SK-N-SH treated with all-trans-retinoic acid at 6 μM for 48 hours (cell line): ENCODE measurements at regions not wholly inside any gene's neighbourhood (a gene's known extent, or its start where the extent isn't known, plus 50 kb on each side); places are given as distances from the start of the nearest gene placed in this dataset.

Source experiments
- ATAC-seq: fragments of 200-7000 bp; cut with Tn5 transposase; 3 replicates; pipeline ENCODE4 v1.9.1; 2020; ENCODE audit warnings: mild to moderate bottlenecking, moderate library complexity
- ARNTL ChIP-seq: fragments of 450-650 bp; formaldehyde crosslinking; IDR thresholded peaks from 2 replicates; pipeline ENCODE4 v1.5.0; 2020; ENCODE audit warnings: low read depth, mild to moderate bottlenecking, moderate library complexity, borderline replicate concordance
- BACH2 ChIP-seq: fragments of 250-450 bp; sonication (Bioruptor Pico); IDR thresholded peaks from 2 replicates; pipeline ENCODE4 v1.9.0; 2021; ENCODE audit warnings: mild to moderate bottlenecking, borderline replicate concordance
- CSDC2 ChIP-seq: fragments of 250-450 bp; sonication (Bioruptor Pico); IDR thresholded peaks from 2 replicates; pipeline ENCODE4 v1.5.0; 2020; ENCODE audit warnings: mild to moderate bottlenecking, moderate library complexity
- ESRRG ChIP-seq: fragments of 250-450 bp; sonication (Bioruptor Pico); IDR thresholded peaks from 2 replicates; pipeline ENCODE4 v1.6.1; 2021; ENCODE audit warnings: mild to moderate bottlenecking
- GLIS3 ChIP-seq: fragments of 250-450 bp; sonication (Bioruptor Pico); IDR thresholded peaks from 2 replicates; pipeline ENCODE4 v1.5.0; 2020; ENCODE audit warnings: mild to moderate bottlenecking, moderate library complexity
- ISL1 ChIP-seq: fragments of 250-450 bp; sonication (Bioruptor Pico); IDR thresholded peaks from 2 replicates; pipeline ENCODE4 v2.1.2; 2022; ENCODE audit warnings: mild to moderate bottlenecking, moderate library complexity
- OSR1 ChIP-seq: fragments of 250-450 bp; sonication (Bioruptor Pico); IDR thresholded peaks from 2 replicates; pipeline ENCODE4 v1.8.0; 2022; ENCODE audit warnings: moderate library complexity, mild to moderate bottlenecking, inconsistent platforms
- PPARA ChIP-seq: fragments of 250-450 bp; sonication (Bioruptor Pico); IDR thresholded peaks from 2 replicates; pipeline ENCODE4 v1.5.0; 2020; ENCODE audit warnings: mild to moderate bottlenecking, borderline replicate concordance
- RARB ChIP-seq: fragments of 250-450 bp; sonication (Bioruptor Pico); IDR thresholded peaks from 2 replicates; pipeline ENCODE4 v1.8.0; 2021; ENCODE audit warnings: mild to moderate bottlenecking, moderate library complexity
- SNAI2 ChIP-seq: fragments of 250-450 bp; sonication (Bioruptor Pico); IDR thresholded peaks from 2 replicates; pipeline ENCODE4 v1.5.0; 2020; ENCODE audit warnings: mild to moderate bottlenecking, moderate library complexity
- TCF4 ChIP-seq: fragments of 250-450 bp; sonication (Bioruptor Pico); IDR thresholded peaks from 2 replicates; pipeline ENCODE4 v1.8.0; 2021; ENCODE audit warnings: mild to moderate bottlenecking, moderate library complexity, borderline replicate concordance
- TOX ChIP-seq: fragments of 250-450 bp; sonication (Bioruptor Pico); IDR thresholded peaks from 2 replicates; pipeline ENCODE4 v1.8.0; 2021; ENCODE audit warnings: mild to moderate bottlenecking, moderate library complexity, borderline replicate concordance
- ZC3H10 ChIP-seq: fragments of 250-450 bp; sonication (Bioruptor Pico); IDR thresholded peaks from 2 replicates; pipeline ENCODE4 v1.5.1; 2021; ENCODE audit warnings: mild to moderate bottlenecking, moderate library complexity
- ZFP3 ChIP-seq: fragments of 250-450 bp; sonication (Bioruptor Pico); IDR thresholded peaks from 2 replicates; pipeline ENCODE4 v1.5.0; 2020; ENCODE audit warnings: mild to moderate bottlenecking, moderate library complexity
- ZFP30 ChIP-seq: fragments of 450-650 bp; formaldehyde crosslinking; IDR thresholded peaks from 2 replicates; pipeline ENCODE4 v1.5.0; 2022; ENCODE audit warnings: mild to moderate bottlenecking, moderate library complexity
- ZNF565 ChIP-seq: fragments of 450-650 bp; formaldehyde crosslinking; conservative IDR thresholded peaks from 2 replicates; pipeline ENCODE4 v1.5.0; 2020; ENCODE audit warnings: low read depth, mild to moderate bottlenecking, moderate library complexity
- ZNF70 ChIP-seq: fragments of 450-650 bp; formaldehyde crosslinking; IDR thresholded peaks from 2 replicates; pipeline ENCODE4 v1.5.0; 2020; ENCODE audit warnings: mild to moderate bottlenecking, moderate library complexity
- ZNF8 ChIP-seq: fragments of 450-650 bp; formaldehyde crosslinking; IDR thresholded peaks from 2 replicates; pipeline ENCODE4 v1.5.0; 2020; ENCODE audit warnings: mild to moderate bottlenecking, moderate library complexity
- TF ChIP-seq, protein P1 (sequence below): fragments of 250-450 bp; sonication (Bioruptor Pico); IDR thresholded peaks from 2 replicates; pipeline ENCODE4 v1.5.1; 2021; ENCODE audit warnings: mild to moderate bottlenecking, moderate library complexity
- TF ChIP-seq, protein P2 (sequence below): fragments of 250-450 bp; sonication (Bioruptor Pico); IDR thresholded peaks from 2 replicates; pipeline ENCODE4 v1.8.0; 2020; ENCODE audit warnings: mild to moderate bottlenecking, moderate library complexity, borderline replicate concordance
- TF ChIP-seq, protein P3 (sequence below): fragments of 250-450 bp; sonication (Bioruptor Pico); IDR thresholded peaks from 2 replicates; pipeline ENCODE4 v1.8.0; 2021; ENCODE audit warnings: low read depth, mild to moderate bottlenecking, moderate library complexity, borderline replicate concordance
- TF ChIP-seq, protein P4 (sequence below): fragments of 250-450 bp; sonication (Bioruptor Pico); IDR thresholded peaks from 2 replicates; pipeline ENCODE4 v1.5.1; 2020; ENCODE audit warnings: low read depth, mild to moderate bottlenecking, moderate library complexity
- TF ChIP-seq, protein P5 (sequence below): fragments of 250-450 bp; sonication (Bioruptor Pico); IDR thresholded peaks from 2 replicates; pipeline ENCODE4 v1.5.0; 2020; ENCODE audit warnings: mild to moderate bottlenecking, moderate library complexity

DNA sequence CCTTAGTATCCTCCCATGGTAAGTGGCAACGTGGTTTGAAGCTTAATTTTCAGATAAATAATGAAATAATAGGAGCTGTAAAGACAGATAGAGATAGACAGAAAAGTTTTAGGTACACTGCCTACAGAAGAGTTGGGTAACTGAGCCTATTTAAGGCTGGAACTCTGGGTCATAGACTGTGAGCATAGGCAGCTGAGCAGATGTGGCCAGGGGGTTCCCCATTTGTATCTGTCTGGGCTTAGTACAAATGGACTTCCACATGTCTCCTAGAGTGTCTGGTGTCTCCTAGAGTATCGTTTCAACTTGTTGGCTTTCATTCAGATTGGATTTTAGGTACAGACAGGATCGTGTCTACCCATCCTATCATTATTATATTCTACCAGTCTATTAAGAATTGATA, 649.8 kb downstream of the DHX35 start:
- ATAC-seq: no peak
- TF ChIP-seq ZNF565 (no peak), ISL1 (no peak), SNAI2 (no peak), ARNTL (no peak), TCF4 (CRISPR knock-in tag) (no peak), OSR1 (CRISPR knock-in tag) (no peak)
- TF ChIP-seq, all 23 proteins: peak for 0

DNA sequence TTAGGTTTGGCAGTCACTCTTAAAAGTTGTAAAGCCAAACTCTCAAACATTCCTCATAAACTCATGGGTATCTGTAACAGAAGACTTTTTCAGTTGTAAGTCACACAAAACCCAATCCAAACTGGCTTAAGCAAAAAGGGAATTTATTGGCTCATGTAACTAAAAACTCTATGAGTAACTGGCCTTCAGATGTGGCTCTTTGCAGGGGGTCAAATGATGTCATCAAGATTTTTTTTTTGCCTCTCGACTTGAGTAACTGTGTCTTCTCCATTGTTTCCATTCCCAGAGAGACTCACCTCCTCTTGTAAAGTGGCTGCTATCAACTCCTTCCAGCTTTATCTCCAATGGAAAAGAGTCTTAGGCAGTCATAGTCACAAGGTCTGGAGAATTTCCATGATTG, 645.0 kb downstream of the DHX35 start:
- TF ChIP-seq BACH2 (CRISPR knock-in tag) (no peak), OSR1 (CRISPR knock-in tag) (no peak), SNAI2 (no peak), TOX (CRISPR knock-in tag) (no peak), PPARA (CRISPR knock-in tag) (no peak)
- TF ChIP-seq, protein P1, sequence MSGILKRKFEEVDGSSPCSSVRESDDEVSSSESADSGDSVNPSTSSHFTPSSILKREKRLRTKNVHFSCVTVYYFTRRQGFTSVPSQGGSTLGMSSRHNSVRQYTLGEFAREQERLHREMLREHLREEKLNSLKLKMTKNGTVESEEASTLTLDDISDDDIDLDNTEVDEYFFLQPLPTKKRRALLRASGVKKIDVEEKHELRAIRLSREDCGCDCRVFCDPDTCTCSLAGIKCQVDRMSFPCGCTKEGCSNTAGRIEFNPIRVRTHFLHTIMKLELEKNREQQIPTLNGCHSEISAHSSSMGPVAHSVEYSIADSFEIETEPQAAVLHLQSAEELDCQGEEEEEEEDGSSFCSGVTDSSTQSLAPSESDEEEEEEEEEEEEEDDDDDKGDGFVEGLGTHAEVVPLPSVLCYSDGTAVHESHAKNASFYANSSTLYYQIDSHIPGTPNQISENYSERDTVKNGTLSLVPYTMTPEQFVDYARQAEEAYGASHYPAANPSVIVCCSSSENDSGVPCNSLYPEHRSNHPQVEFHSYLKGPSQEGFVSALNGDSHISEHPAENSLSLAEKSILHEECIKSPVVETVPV (CRISPR knock-in tag): no peak
- no peak for ATAC-seq

DNA sequence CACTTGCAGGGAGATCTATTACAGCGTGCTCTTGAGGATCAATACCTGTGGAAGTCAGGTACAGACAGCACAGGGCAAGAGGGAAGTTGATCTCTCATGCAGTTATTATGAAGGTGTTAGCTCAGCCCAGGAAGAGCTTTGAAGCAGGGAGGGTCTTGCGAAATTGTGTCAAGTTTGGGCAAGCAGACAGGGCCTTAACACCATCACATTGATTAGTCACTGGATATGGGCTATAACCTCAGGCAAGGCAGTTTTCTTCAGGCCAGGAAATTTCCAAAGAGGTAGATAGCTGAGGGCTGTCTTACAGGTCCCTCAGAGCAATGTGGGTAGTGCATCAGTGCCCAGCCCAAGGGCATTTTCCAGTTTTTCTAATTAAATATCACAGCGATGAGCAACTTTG, 643.8 kb downstream of the DHX35 start:
- TF ChIP-seq ARNTL: no peak
- no peak for TF ChIP-seq OSR1 (CRISPR knock-in tag)
- TF ChIP-seq, protein P2, sequence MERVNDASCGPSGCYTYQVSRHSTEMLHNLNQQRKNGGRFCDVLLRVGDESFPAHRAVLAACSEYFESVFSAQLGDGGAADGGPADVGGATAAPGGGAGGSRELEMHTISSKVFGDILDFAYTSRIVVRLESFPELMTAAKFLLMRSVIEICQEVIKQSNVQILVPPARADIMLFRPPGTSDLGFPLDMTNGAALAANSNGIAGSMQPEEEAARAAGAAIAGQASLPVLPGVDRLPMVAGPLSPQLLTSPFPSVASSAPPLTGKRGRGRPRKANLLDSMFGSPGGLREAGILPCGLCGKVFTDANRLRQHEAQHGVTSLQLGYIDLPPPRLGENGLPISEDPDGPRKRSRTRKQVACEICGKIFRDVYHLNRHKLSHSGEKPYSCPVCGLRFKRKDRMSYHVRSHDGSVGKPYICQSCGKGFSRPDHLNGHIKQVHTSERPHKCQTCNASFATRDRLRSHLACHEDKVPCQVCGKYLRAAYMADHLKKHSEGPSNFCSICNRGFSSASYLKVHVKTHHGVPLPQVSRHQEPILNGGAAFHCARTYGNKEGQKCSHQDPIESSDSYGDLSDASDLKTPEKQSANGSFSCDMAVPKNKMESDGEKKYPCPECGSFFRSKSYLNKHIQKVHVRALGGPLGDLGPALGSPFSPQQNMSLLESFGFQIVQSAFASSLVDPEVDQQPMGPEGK (CRISPR knock-in tag): no peak
- TF ChIP-seq TOX (CRISPR knock-in tag): no peak
- no peak for TF ChIP-seq ZC3H10 (CRISPR knock-in tag)
- TF ChIP-seq BACH2 (CRISPR knock-in tag): no peak
- no peak for TF ChIP-seq ESRRG
- TF ChIP-seq ISL1: no peak
- TF ChIP-seq ZFP3: no peak
- no peak for TF ChIP-seq RARB (CRISPR knock-in tag)
- TF ChIP-seq, protein P1 (CRISPR knock-in tag): no peak
- no peak for TF ChIP-seq ZNF565
- no peak for TF ChIP-seq TCF4 (CRISPR knock-in tag)
- TF ChIP-seq, protein P3, sequence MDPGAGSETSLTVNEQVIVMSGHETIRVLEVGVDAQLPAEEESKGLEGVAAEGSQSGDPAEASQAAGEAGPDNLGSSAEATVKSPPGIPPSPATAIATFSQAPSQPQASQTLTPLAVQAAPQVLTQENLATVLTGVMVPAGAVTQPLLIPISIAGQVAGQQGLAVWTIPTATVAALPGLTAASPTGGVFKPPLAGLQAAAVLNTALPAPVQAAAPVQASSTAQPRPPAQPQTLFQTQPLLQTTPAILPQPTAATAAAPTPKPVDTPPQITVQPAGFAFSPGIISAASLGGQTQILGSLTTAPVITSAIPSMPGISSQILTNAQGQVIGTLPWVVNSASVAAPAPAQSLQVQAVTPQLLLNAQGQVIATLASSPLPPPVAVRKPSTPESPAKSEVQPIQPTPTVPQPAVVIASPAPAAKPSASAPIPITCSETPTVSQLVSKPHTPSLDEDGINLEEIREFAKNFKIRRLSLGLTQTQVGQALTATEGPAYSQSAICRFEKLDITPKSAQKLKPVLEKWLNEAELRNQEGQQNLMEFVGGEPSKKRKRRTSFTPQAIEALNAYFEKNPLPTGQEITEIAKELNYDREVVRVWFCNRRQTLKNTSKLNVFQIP: no peak
- TF ChIP-seq ZNF70 (CRISPR knock-in tag): no peak
- no peak for TF ChIP-seq GLIS3 (CRISPR knock-in tag)
- no peak for TF ChIP-seq CSDC2 (CRISPR knock-in tag)
- no peak for TF ChIP-seq ZFP30 (CRISPR knock-in tag)
- TF ChIP-seq ZNF8 (CRISPR knock-in tag): no peak
- TF ChIP-seq SNAI2: no peak
- ATAC-seq: no peak

DNA sequence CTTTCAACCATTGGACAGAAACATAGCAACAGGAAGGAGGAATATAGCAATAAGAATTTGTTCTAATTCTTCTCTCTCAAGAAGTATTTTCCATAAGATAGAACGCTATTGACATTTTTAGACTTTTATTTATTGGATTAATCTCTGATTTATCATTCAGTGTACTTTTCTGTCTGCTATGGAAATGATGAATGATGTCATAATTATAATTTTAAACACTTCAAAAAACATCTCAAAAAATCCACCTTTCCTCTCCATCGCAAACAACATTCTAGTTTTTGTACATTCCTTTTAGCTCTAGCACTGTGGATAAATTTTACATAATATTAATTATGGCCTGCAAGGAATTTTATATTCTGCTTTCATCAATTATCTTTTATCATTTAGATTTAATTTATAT, 643.2 kb downstream of the DHX35 start:
- no peak for ATAC-seq
- TF ChIP-seq PPARA (CRISPR knock-in tag): no peak
- no peak for TF ChIP-seq CSDC2 (CRISPR knock-in tag)
- no peak for TF ChIP-seq ARNTL
- TF ChIP-seq, protein P4, sequence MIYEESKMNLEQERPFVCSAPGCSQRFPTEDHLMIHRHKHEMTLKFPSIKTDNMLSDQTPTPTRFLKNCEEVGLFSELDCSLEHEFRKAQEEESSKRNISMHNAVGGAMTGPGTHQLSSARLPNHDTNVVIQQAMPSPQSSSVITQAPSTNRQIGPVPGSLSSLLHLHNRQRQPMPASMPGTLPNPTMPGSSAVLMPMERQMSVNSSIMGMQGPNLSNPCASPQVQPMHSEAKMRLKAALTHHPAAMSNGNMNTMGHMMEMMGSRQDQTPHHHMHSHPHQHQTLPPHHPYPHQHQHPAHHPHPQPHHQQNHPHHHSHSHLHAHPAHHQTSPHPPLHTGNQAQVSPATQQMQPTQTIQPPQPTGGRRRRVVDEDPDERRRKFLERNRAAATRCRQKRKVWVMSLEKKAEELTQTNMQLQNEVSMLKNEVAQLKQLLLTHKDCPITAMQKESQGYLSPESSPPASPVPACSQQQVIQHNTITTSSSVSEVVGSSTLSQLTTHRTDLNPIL: no peak
- no peak for TF ChIP-seq TCF4 (CRISPR knock-in tag)
- no peak for TF ChIP-seq ZC3H10 (CRISPR knock-in tag)
- TF ChIP-seq, protein P5, sequence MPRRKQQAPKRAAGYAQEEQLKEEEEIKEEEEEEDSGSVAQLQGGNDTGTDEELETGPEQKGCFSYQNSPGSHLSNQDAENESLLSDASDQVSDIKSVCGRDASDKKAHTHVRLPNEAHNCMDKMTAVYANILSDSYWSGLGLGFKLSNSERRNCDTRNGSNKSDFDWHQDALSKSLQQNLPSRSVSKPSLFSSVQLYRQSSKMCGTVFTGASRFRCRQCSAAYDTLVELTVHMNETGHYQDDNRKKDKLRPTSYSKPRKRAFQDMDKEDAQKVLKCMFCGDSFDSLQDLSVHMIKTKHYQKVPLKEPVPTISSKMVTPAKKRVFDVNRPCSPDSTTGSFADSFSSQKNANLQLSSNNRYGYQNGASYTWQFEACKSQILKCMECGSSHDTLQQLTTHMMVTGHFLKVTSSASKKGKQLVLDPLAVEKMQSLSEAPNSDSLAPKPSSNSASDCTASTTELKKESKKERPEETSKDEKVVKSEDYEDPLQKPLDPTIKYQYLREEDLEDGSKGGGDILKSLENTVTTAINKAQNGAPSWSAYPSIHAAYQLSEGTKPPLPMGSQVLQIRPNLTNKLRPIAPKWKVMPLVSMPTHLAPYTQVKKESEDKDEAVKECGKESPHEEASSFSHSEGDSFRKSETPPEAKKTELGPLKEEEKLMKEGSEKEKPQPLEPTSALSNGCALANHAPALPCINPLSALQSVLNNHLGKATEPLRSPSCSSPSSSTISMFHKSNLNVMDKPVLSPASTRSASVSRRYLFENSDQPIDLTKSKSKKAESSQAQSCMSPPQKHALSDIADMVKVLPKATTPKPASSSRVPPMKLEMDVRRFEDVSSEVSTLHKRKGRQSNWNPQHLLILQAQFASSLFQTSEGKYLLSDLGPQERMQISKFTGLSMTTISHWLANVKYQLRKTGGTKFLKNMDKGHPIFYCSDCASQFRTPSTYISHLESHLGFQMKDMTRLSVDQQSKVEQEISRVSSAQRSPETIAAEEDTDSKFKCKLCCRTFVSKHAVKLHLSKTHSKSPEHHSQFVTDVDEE (CRISPR knock-in tag): no peak
- no peak for TF ChIP-seq ZNF8 (CRISPR knock-in tag)
- TF ChIP-seq RARB (CRISPR knock-in tag): no peak
- TF ChIP-seq, protein P3: no peak
